Testis (tissue), 2 donors: ENCODE measurements at regions not wholly inside any gene's neighbourhood (a gene's known extent, or its start where the extent isn't known, plus 50 kb on each side); places are given as distances from the start of the nearest gene placed in this dataset.

Experiments used
- CTCF ChIP-seq, 3 experiments: fragments of 450-650 bp in 2 of 3; fragments of 200-600 bp in 1 of 3; sonication (generic) in 1 of 3; IDR thresholded peaks; one replicate each; pipeline ENCODE4 v1.5.1; 2016 to 2019; ENCODE audit warnings: antibody characterized with exemption in 3 of 3, mild to moderate bottlenecking in 2 of 3, moderate library complexity in 1 of 3
- POLR2A ChIP-seq: fragments of 450-650 bp; IDR thresholded peaks from one replicate; pipeline ENCODE4 v1.6.1; 2017; ENCODE audit warnings: antibody characterized with exemption, mild to moderate bottlenecking, moderate library complexity

- no peak for TF ChIP-seq CTCF (IDR thresholded peaks at IDR 0.05)
- no peak for TF ChIP-seq POLR2A
Observed at GRCh38 chr3:27859821-27860220, 137.7 kb upstream of the EOMES start.
